Fibroblast of mammary gland (primary cell): ENCODE measurements at regions not wholly inside any gene's neighbourhood (a gene's known extent, or its start where the extent isn't known, plus 50 kb on each side); places are given as distances from the start of the nearest gene placed in this dataset.

Experiments used
- DNase-seq: peaks from one replicate; pipeline ENCODE4 v3.0.0-alpha.2; 2010; ENCODE audit warnings: low read depth
- H3K4me3 ChIP-seq: 2 replicates; pipeline ENCODE4 v1.5.1; 2011; ENCODE audit warnings: low read depth, mild to moderate bottlenecking, low read length, moderate library complexity; ENCODE audit not compliant: control insufficient read depth
- CTCF ChIP-seq: conservative IDR thresholded peaks from 2 replicates; pipeline ENCODE4 v1.5.1; 2011; ENCODE audit warnings: low read depth, low read length, inconsistent platforms; ENCODE audit not compliant: control insufficient read depth, insufficient read depth

DNA sequence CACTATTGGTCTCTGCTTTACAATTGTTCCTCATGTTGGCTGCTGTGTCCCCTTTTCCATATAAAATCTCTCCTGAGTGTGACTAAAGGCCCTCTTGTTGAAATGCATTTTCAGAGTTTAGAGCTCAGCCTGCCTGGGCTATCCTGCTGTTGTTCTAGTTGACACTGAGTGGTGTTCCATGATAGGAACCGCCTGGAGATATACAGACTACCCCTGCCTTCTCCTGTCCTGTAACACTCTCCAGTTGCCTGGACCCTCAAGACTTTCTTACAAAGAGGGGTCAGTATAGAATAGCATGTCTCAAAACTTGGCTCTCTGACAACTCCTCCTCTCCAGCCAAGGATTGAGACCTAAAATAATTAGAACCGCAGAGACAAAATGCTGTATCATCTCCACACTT is 152.0 kb upstream of the POU3F1 start:
- no peak overlapping the region for H3K4me3 ChIP-seq
- no peak for TF ChIP-seq CTCF
- DNase-seq = no peak

DNA sequence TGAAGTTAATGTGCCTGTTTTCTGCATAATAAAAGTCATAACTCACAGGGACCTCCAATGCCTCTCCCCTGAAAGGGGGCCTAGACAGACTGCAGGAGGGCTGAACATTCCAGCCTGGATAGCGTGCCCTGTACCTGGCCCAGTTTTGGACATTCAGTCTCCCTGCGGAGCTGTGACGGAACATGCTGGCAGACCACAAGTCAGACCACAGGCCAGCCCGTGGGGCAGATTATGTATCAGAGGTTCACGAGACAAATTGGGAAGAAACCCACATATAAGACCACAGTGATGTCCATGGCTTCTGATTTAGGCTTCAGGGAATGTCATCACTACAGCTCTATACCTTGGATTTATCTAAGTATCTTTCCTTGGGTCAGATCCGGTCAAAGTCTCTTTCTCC is 151.5 kb upstream of the POU3F1 start:
- DNase-seq = no peak

GRCh38 chr1:38197312-38198061 is 150.9 kb upstream of the POU3F1 start:
- no peak overlapping the region for H3K4me3 ChIP-seq
- TF ChIP-seq CTCF = no peak
- no peak for DNase-seq

More for the DNA sequence above, 151.5 kb upstream of the POU3F1 start:
- no peak overlapping the region for H3K4me3 ChIP-seq
- TF ChIP-seq CTCF = no peak

DNA sequence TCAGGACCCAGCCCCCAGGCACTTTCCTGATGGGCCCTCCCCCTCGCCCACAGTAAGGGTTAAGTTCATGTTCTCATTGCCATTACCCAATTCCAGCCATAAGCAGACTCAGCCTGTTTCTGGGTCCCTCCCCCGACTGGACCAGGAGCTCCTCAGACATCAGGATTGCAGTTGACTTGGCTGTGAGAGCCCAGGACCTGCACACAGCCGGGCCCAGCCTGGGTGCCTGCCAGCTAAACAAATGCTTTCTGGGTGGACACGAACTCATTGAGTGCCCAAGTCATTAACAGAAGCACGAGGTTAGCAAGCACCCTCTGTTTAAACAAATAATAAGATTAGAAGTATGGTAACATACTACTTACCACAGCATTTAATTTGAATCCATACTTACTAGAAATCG is 147.9 kb upstream of the POU3F1 start:
- TF ChIP-seq CTCF = no peak
- no peak overlapping the region for H3K4me3 ChIP-seq
- no peak for DNase-seq

GRCh38 chr1:38193040-38193439 is 146.4 kb upstream of the POU3F1 start:
- TF ChIP-seq CTCF = no peak
- DNase-seq = no peak
- H3K4me3 ChIP-seq = no peak overlapping the region

DNA sequence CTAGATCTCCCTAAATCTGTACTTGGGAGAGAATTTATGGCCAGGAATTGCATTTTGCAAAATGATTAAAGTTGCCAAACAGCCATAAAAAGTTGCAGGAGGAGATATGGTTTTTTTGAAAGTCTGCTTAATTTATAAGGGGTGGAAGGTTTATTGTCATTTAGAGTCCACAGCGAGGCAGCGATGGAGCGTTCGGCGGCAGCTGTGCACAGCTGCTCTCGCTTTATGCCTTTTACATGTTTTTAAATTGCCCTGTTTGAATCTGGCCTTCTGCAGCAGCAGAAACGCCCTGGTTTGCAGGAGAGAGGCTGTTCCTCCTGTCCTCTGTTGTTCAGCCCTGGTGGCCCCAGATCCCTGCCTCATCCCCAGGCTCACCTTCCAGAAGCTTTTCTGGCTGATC is 144.9 kb upstream of the POU3F1 start:
- H3K4me3 ChIP-seq = no peak overlapping the region
- TF ChIP-seq CTCF = no peak
- DNase-seq = no peak
